Left ventricle myocardium inferior (tissue), 1 donor: ENCODE measurements at regions not wholly inside any gene's neighbourhood (a gene's known extent, or its start where the extent isn't known, plus 50 kb on each side); places are given as distances from the start of the nearest gene placed in this dataset.
A peak's percentile ranks its signal among the peaks of the same experiment; 100 is the strongest.

ENCODE experiments used
- DNase-seq: peaks from one replicate; pipeline ENCODE4 v3.0.0-alpha.2; 2020
- H3K27ac ChIP-seq: fragments of 200-600 bp; replicated peaks from 2 replicates; pipeline ENCODE4 v1.8.0; 2021
- H3K27me3 ChIP-seq: fragments of 200-600 bp; 2 replicates; pipeline ENCODE4 v1.8.0; 2021; ENCODE audit warnings: low read depth
- H3K36me3 ChIP-seq: fragments of 200-600 bp; 2 replicates; pipeline ENCODE4 v1.8.0; 2021
- H3K4me1 ChIP-seq: fragments of 200-600 bp; 2 replicates; pipeline ENCODE4 v1.8.0; 2021
- H3K4me3 ChIP-seq: fragments of 200-600 bp; 2 replicates; pipeline ENCODE4 v1.8.0; 2021; ENCODE audit warnings: mild to moderate bottlenecking, moderate library complexity
- H3K9me3 ChIP-seq: fragments of 200-600 bp; replicated peaks from 2 replicates; pipeline ENCODE4 v1.8.0; 2021
- CTCF ChIP-seq: fragments of 200-600 bp; IDR thresholded peaks from 2 replicates; pipeline ENCODE4 v1.8.0; 2021; ENCODE audit warnings: antibody characterized with exemption, mild to moderate bottlenecking, borderline replicate concordance
- intact Hi-C: fragments of 100-400 bp; cut with micrococcal nuclease; formaldehyde crosslinking; loops from one replicate; pipeline ENCODE4 v1.11.0; 2022
- donor health status: DM: no; HTN: yes; CAD: no; lungs with severe emphysema.

GRCh38 chr5:67908126-67908765, 307.3 kb upstream of the PIK3R1 start:
- DNase-seq = peak; percentile 13
- intact Hi-C loops = no loop called here
- H3K27ac ChIP-seq = no peak overlapping the region

GRCh38 chr5:67904366-67904765, 311.2 kb upstream of the PIK3R1 start:
- peaks cover under 1% of the 10 kb centered on the region for H3K4me1 ChIP-seq
- no peaks in the 10 kb centered on the region for H3K9me3 ChIP-seq
- H3K4me3 ChIP-seq = no peak overlapping the region
- TF ChIP-seq CTCF = no peak
- intact Hi-C loops = no loop called here
- no peak for DNase-seq
- no peaks in the 10 kb centered on the region for H3K27me3 ChIP-seq
- no peaks in the 10 kb centered on the region for H3K36me3 ChIP-seq
- H3K27ac ChIP-seq = no peak overlapping the region

More at GRCh38 chr5:67908126-67908765, 307.3 kb upstream of the PIK3R1 start:
- Histone ChIP-seq H3K27me3 (no peaks in the 10 kb centered on the region), H3K36me3 (no peaks in the 10 kb centered on the region), H3K9me3 (no peaks in the 10 kb centered on the region), H3K4me3 (no peak overlapping the region), H3K4me1 (peaks cover 17% of the 10 kb centered on the region)
- TF ChIP-seq CTCF = no peak

- H3K4me3 ChIP-seq = no peak overlapping the region
- H3K27ac ChIP-seq = no peak overlapping the region
- intact Hi-C loops = no loop called here
- no peak for TF ChIP-seq CTCF
- no peak for DNase-seq
- H3K27me3 ChIP-seq = no peaks in the 10 kb centered on the region
- H3K9me3 ChIP-seq = no peaks in the 10 kb centered on the region
- H3K36me3 ChIP-seq = no peaks in the 10 kb centered on the region
- H3K4me1 ChIP-seq = no peaks in the 10 kb centered on the region
These were observed 311.9 kb upstream of the PIK3R1 start for GRCh38 chr5:67903656-67904055.

- no peak overlapping the region for H3K27ac ChIP-seq
- intact Hi-C loops = no loop called here
- no peak for TF ChIP-seq CTCF
These were observed 312.4 kb upstream of the PIK3R1 start for GRCh38 chr5:67903121-67903520.

GRCh38 chr5:67902497-67902830, 313.1 kb upstream of the PIK3R1 start:
- Histone ChIP-seq H3K4me3 (no peak overlapping the region), H3K9me3 (no peaks in the 10 kb centered on the region), H3K36me3 (no peaks in the 10 kb centered on the region), H3K4me1 (no peaks in the 10 kb centered on the region), H3K27me3 (no peaks in the 10 kb centered on the region), H3K27ac (no peak overlapping the region)
- DNase-seq = no peak
- intact Hi-C loops = no loop called here
- no peak for TF ChIP-seq CTCF

More at GRCh38 chr5:67903121-67903520, 312.4 kb upstream of the PIK3R1 start:
- H3K9me3 ChIP-seq = no peaks in the 10 kb centered on the region
- no peak for DNase-seq
- H3K36me3 ChIP-seq = no peaks in the 10 kb centered on the region
- no peaks in the 10 kb centered on the region for H3K27me3 ChIP-seq
- no peaks in the 10 kb centered on the region for H3K4me1 ChIP-seq
- H3K4me3 ChIP-seq = no peak overlapping the region
